Tongue (tissue), 1 donor: ENCODE measurements at regions not wholly inside any gene's neighbourhood (a gene's known extent, or its start where the extent isn't known, plus 50 kb on each side); places are given as distances from the start of the nearest gene placed in this dataset.
"Not testable (repeated sequence)": the region's sequence is repeated elsewhere in the genome, so short reads cannot be mapped to it uniquely, and the experiment has no call there.

Experiments
- DNase-seq: peaks from one replicate; pipeline ENCODE4 v3.0.0-alpha.2; 2015

- DNase-seq, result no peak
These were observed 238.9 kb downstream of the UACA start for GRCh38 chr15:70524470-70524869.

DNA sequence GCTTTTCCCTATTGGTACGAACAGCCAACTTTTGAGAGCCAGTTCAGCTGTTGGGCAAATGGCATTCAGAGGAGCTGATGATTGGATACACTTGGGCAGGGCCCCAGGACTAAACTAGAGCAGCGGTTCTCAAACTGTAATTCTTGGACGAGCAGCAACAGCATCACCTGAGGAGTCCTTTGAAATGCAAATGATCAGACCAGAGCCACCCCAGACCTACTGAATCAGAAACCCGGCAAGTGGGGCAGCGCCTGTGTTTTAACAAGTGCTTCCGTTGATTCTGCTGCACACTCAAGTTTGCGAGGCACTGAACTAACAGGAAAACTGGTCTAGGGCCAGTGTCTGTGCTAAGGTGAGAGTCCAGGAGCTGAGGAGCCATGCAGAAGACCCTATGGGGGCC, 239.7 kb downstream of the UACA start:
- DNase-seq, result no peak

DNA sequence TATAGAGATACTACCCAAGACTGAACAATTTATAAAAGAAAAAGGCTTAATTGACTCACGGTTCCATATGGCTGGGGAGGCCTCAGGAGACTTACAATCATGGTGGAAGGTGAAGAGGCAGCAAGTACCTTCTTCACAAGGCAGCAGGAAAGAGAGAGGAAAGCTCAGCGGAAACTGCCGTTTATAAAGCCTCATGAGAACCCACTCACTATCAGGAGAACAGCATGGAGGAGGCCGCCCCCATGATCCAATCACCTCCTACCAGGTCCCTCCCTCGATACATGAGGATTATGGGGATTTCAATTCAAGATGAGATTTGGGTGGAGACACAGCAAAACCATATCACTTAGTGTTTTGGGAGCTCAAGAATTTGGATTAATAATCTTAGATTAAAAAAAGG, 240.2 kb downstream of the UACA start:
- no peak for DNase-seq

DNA sequence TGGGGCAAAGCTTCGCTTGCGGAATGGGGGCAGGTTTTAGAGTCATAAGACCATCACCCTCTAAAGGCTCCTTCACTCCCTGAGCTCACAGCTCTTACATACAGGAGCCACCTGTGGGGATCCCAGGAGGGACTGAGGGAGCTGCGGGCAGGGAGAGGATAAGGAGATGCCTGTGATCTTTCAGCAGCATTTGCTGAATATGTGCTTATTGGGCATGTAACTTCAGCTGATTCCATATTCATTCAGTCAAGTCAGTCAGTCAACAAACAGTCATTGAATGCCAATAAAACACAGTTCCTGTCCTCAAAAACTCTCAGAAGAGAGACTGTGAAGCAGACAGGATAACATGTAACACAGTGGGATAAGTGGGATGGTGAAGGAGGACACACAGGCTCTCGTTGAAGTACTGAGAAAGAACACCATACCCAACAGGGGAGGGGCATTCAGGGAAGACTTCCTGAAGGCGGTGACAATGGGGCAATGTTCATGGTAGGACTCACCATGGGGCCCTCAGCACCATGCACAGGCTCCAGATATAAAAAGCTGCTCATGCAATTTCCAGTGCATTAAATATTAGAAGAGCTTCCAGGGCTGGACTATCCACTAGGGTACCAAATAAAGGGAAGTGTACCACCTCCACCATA, 240.9 kb downstream of the UACA start:
- no peak for DNase-seq

DNA sequence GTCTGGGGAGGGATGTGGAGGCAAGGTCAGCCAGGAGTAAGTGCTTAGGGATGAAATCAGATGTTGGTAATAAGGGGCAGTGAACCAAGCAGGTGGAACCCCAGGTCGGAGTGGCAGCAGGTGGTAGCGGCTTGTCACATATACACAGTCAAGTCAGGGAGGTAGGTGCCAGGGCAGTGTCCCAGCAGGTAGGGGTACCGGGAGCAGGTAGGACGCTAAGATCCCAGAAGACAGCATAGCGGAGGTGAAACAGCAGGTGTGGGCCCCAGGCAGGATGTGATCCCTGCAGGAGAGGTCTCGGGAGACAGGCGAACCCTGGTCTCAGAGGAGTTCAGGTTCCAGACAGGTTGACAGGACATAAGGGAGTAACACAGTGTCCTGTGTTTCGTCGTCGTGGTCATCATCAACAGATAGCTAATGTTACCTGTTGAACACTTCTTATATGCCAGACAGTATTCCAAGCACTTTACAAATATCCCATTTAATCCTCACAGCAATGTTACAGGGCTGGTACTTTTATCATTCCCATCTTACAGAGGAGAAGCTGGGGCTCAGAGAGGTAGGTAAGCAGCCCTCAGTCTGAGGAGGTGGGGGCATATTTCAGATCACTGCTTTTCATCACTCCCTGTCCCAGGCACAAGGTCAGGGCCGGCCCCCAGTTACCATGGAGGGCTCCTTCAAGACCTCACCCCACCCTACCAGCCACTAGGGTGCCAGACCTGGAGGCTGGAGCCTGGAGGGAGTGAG, 241.6 kb downstream of the UACA start:
- DNase-seq, result no peak

DNA sequence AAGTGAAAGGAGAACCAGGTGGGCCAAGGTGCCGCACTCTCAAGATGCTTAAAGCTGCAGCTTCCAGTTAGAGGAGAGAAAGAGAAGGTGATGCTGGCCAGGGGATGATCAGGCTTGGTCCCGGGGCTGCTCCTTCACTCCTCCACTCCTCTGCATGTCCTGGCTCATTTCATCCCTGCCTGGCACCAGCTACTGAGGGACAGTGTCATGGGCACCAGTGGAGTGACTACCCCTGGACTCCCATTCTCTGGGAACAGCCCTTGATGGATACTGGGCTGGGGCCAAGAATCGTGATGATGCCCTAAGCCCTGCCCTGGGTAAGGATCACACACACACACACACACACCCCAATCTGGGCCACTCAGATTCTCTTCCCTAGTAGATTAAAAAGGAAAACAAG, 243.7 kb downstream of the UACA start:
- no peak for DNase-seq

DNA sequence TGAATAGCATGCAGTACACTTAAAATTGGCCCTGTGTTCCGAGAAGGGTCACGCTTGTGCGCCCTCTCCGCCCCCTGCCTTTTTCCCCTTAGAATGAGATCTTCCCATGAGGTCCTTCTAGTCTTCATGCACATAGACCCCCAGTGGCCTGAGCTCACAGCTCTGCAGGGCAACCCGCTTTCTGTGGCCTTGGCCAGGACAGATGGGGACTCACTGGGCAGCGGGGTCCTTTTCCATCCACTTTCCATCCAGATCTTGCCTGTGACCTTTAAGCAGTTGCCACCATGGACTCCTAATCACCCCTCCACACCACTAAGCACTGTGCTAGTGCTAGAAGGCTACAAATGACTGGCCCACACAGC, 244.4 kb downstream of the UACA start:
- no peak for DNase-seq

DNA sequence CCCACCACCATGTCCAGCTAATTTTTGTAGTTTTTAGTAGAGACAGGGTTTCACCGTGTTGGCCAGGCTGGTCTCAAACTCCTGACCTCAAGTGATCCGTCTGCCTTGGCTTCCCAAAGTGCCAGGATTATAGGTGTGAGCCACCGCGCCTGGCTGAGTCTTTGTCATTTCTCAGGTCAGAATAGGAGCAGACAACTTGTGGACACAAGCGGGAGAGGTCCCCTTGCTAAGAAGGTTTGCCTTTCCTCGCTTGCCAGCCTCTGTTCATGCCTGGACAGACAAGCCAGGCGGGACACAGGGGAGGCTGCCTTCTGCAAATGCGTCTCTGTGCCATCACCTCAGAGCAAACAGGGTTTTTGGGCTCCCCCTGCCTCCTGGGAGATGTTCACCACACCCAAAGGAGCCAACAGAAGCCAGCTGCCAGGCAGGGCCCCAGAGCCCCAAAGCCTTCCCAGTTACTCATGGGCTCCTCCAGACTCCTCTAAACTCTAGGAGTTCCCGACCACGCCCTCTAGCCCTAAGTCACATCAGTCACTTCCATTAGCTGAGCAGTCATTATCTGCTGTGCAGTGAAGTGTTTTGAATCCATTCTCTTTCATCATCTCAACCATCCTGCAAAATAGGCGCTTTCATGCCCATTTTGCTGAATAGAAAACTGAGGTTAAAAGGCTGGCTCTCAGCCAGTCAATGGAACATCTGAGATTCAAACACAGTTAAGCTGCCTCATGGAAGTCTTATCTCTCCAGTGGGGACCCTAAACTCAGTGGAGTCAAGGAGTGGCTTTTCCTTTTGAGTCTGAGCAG, 245.0 kb downstream of the UACA start:
- DNase-seq, result no peak

- no peak for DNase-seq
These were observed 246.2 kb downstream of the UACA start for GRCh38 chr15:70517194-70517590.

GRCh38 chr15:70516408-70517193, 246.8 kb downstream of the UACA start:
- no peak for DNase-seq

DNA sequence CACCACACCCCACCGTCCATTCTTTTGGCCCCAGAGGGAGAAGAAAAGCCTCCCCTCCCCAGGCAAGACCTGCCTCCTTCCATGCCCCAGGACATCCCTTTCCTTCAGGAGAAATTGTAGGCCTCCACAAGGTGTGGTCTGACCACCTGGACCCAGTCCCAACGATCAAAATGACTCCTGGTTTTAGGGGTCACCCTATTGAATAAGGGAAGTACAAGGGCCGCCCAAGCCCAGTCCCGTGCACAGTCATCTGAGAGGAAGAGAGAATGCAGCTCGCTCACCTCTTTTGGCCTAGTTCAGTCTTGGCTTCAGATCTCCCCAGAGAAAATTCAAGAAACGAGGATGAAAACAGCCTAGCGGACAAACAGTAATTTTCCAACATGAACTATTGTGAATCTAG, 249.1 kb downstream of the UACA start:
- no peak for DNase-seq

GRCh38 chr15:70513819-70514218, 249.5 kb downstream of the UACA start:
- no peak for DNase-seq

- DNase-seq, result no peak
These were observed 250.5 kb downstream of the UACA start for GRCh38 chr15:70512772-70513362.

GRCh38 chr15:70511972-70512587, 251.3 kb downstream of the UACA start:
- DNase-seq, result not testable (repeated sequence)

DNA sequence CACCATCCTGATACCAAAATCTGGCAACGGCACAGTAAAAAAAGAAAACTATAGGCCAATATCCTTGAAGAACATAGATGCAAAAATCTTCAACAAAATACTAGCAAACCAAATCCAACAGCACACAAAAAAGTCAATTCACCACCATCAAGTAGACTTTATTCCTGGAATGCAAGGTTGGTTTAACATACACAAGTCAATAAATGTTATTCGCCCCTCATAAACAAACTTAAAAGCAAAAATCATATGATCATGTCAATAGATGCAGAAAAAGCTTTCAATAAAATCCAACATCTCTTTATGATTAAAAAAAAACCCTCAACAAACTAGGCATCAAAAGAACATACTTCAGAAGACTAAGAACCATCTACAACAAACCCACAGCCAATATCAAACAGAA, 252.9 kb downstream of the UACA start:
- no peak for DNase-seq

- DNase-seq, result no peak
These were observed 253.6 kb downstream of the UACA start for GRCh38 chr15:70509731-70510143.

DNA sequence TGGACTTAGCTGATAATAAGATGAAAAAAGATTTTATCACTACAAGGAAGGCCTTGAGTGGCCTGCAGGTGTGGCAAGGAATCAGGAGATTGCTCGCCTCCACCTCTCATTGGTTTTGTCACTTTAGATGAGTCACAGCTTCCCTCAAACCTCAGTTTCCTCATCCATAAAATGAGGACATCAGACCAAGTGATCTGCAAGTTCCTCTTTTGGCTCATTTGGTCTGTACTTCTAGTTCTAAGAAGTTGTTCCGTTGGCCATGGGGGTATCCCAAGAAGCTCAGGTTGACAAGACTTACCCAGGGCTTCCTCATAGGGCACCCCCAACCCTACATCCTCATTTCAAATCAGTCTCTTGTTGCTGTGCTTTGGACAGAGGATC, 254.1 kb downstream of the UACA start:
- no peak for DNase-seq

- no peak for DNase-seq
These were observed 254.6 kb downstream of the UACA start for GRCh38 chr15:70508561-70509281.

DNA sequence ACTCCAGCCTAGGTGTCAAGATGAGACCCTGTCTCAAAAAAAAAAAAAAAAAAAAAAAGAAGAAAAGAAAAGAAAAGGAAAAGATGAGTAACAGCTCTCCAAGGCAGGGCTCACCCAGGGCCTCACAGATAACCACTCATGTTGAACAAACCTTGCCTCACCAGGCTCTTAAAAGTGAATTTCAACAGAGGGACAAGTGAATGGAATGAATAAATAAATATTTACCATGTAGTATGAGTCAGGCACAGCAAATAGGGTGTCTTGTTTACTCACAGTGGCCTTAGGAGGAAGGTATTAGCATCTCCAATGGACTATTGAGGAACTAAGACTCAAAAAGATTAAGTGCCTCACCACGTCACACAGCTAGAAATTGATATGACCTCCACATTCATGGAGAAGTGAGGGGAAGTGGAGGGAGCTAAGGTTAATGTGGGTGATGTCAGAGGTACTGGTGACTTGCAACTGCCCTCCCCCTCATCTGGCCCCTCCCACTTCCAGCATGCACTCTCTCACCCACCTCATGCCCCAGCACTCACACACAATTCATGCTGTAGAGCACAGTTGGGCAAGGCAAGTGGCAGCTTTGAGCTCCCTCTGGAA, 255.5 kb downstream of the UACA start:
- no peak for DNase-seq
